Activated T-helper 1 cell treated with anti-CD3 and anti-CD28 coated beads, Interleukin-12 subunit alpha, Interleukin-12 subunit beta, Interleukin-2, Interleukin-4 antibody, amounts not matched to agents 30 ng/mL and 10 ng/mL and 1 ng/mL, durations not matched to agents 14 hours and 24 hours and 36 hours (primary cell): ENCODE measurements at regions not wholly inside any gene's neighbourhood (a gene's known extent, or its start where the extent isn't known, plus 50 kb on each side); places are given as distances from the start of the nearest gene placed in this dataset.

Experiments used
- DNase-seq: peaks from one replicate; pipeline ENCODE4 v3.0.0; 2021; ENCODE audit warnings: low spot score
- H3K27ac Mint-ChIP-seq: one replicate; pipeline ENCODE4 v1.8.0; 2021; ENCODE audit warnings: mild to moderate bottlenecking, mixed read lengths
- H3K27me3 Mint-ChIP-seq: one replicate; pipeline ENCODE4 v1.8.0; 2022; ENCODE audit warnings: mild to moderate bottlenecking, moderate library complexity, mixed read lengths; ENCODE audit not compliant: insufficient read depth
- H3K36me3 Mint-ChIP-seq: one replicate; pipeline ENCODE4 v1.8.0; 2021; ENCODE audit warnings: low read depth, mixed read lengths
- H3K4me1 Mint-ChIP-seq: one replicate; pipeline ENCODE4 v1.8.0; 2021; ENCODE audit warnings: low read depth, mixed read lengths
- H3K4me3 Mint-ChIP-seq: one replicate; pipeline ENCODE4 v1.8.0; 2021; ENCODE audit warnings: mild to moderate bottlenecking, moderate library complexity, mixed read lengths
- H3K9me3 Mint-ChIP-seq: one replicate; pipeline ENCODE4 v1.8.0; 2021; ENCODE audit warnings: mixed read lengths
- intact Hi-C: fragments of 100-400 bp; cut with micrococcal nuclease; formaldehyde crosslinking; loops from one replicate; pipeline ENCODE4 v1.15.1; 2024

- H3K27me3 Mint-ChIP-seq, result no peaks in the 10 kb centered on the region
- no peaks in the 10 kb centered on the region for H3K4me1 Mint-ChIP-seq
- no peak overlapping the region for H3K27ac Mint-ChIP-seq
- intact Hi-C loops, result no loop called here
- no peak for DNase-seq
- H3K9me3 Mint-ChIP-seq, result no peaks in the 10 kb centered on the region
- no peaks in the 10 kb centered on the region for H3K36me3 Mint-ChIP-seq
- no peak overlapping the region for H3K4me3 Mint-ChIP-seq
Observed at GRCh38 chr12:58161773-58162172, 220.4 kb downstream of the ATP23 start.

GRCh38 chr12:58163021-58163420 lies 221.7 kb downstream of the ATP23 start:
- DNase-seq, result no peak
- Mint-ChIP-seq H3K27ac (no peak overlapping the region), H3K27me3 (no peaks in the 10 kb centered on the region), H3K4me1 (no peaks in the 10 kb centered on the region), H3K4me3 (no peak overlapping the region), H3K9me3 (no peaks in the 10 kb centered on the region), H3K36me3 (no peaks in the 10 kb centered on the region)
- intact Hi-C loops, result no loop called here

GRCh38 chr12:58166643-58167042 lies 225.3 kb downstream of the ATP23 start:
- Mint-ChIP-seq H3K4me1 (no peaks in the 10 kb centered on the region), H3K4me3 (no peak overlapping the region), H3K27ac (no peak overlapping the region), H3K27me3 (no peaks in the 10 kb centered on the region), H3K9me3 (no peaks in the 10 kb centered on the region), H3K36me3 (no peaks in the 10 kb centered on the region)
- no peak for DNase-seq
- intact Hi-C loops, result no loop called here

GRCh38 chr12:58167622-58168021 lies 226.3 kb downstream of the ATP23 start:
- Mint-ChIP-seq H3K9me3 (no peaks in the 10 kb centered on the region), H3K27ac (no peak overlapping the region), H3K4me1 (no peaks in the 10 kb centered on the region)

GRCh38 chr12:58169826-58170225 lies 228.5 kb downstream of the ATP23 start:
- Mint-ChIP-seq H3K27ac (no peak overlapping the region), H3K27me3 (no peaks in the 10 kb centered on the region), H3K4me1 (no peaks in the 10 kb centered on the region), H3K36me3 (no peaks in the 10 kb centered on the region), H3K4me3 (no peak overlapping the region), H3K9me3 (no peaks in the 10 kb centered on the region)
- intact Hi-C loops, result no loop called here
- DNase-seq, result no peak

More at GRCh38 chr12:58167622-58168021, 226.3 kb downstream of the ATP23 start:
- H3K4me3 Mint-ChIP-seq, result no peak overlapping the region
- no peaks in the 10 kb centered on the region for H3K36me3 Mint-ChIP-seq
- DNase-seq, result no peak
- no peaks in the 10 kb centered on the region for H3K27me3 Mint-ChIP-seq
- intact Hi-C loops, result no loop called here

- no peaks in the 10 kb centered on the region for H3K9me3 Mint-ChIP-seq
- no peaks in the 10 kb centered on the region for H3K4me1 Mint-ChIP-seq
- no peak overlapping the region for H3K4me3 Mint-ChIP-seq
- peaks cover 2% of the 10 kb centered on the region for H3K27me3 Mint-ChIP-seq
- no peak for DNase-seq
- no peak overlapping the region for H3K27ac Mint-ChIP-seq
- no peaks in the 10 kb centered on the region for H3K36me3 Mint-ChIP-seq
- intact Hi-C loops, result no loop called here
Observed at GRCh38 chr12:58171914-58172313, 230.5 kb downstream of the ATP23 start.

- no peaks in the 10 kb centered on the region for H3K36me3 Mint-ChIP-seq
- intact Hi-C loops, result no loop called here
- no peak overlapping the region for H3K4me3 Mint-ChIP-seq
- no peaks in the 10 kb centered on the region for H3K4me1 Mint-ChIP-seq
- no peaks in the 10 kb centered on the region for H3K9me3 Mint-ChIP-seq
- peaks cover 7% of the 10 kb centered on the region for H3K27me3 Mint-ChIP-seq
- DNase-seq, result no peak
- no peak overlapping the region for H3K27ac Mint-ChIP-seq
Observed at GRCh38 chr12:58172433-58173073, 231.2 kb downstream of the ATP23 start.

- Mint-ChIP-seq H3K9me3 (no peaks in the 10 kb centered on the region), H3K27me3 (peaks cover 10% of the 10 kb centered on the region), H3K36me3 (no peaks in the 10 kb centered on the region), H3K27ac (no peak overlapping the region), H3K4me3 (no peak overlapping the region), H3K4me1 (no peaks in the 10 kb centered on the region)
- intact Hi-C loops, result no loop called here
- no peak for DNase-seq
Observed at GRCh38 chr12:58174316-58174715, 232.9 kb downstream of the ATP23 start.

- DNase-seq, result no peak
- Mint-ChIP-seq H3K4me1 (no peaks in the 10 kb centered on the region), H3K27ac (no peak overlapping the region), H3K4me3 (no peak overlapping the region), H3K36me3 (no peaks in the 10 kb centered on the region), H3K27me3 (peaks cover 10% of the 10 kb centered on the region), H3K9me3 (no peaks in the 10 kb centered on the region)
- intact Hi-C loops, result no loop called here
Observed at GRCh38 chr12:58176296-58176869, 235.0 kb downstream of the ATP23 start.

GRCh38 chr12:58177366-58177765 lies 236.0 kb downstream of the ATP23 start:
- Mint-ChIP-seq H3K9me3 (no peaks in the 10 kb centered on the region), H3K27me3 (peaks cover 10% of the 10 kb centered on the region), H3K4me1 (no peaks in the 10 kb centered on the region), H3K27ac (no peak overlapping the region), H3K4me3 (no peak overlapping the region), H3K36me3 (no peaks in the 10 kb centered on the region)
- no peak for DNase-seq
- intact Hi-C loops, result no loop called here

GRCh38 chr12:58184212-58184611 lies 242.8 kb downstream of the ATP23 start:
- intact Hi-C loops, result no loop called here
- Mint-ChIP-seq H3K27me3 (no peaks in the 10 kb centered on the region), H3K27ac (no peak overlapping the region), H3K4me3 (no peak overlapping the region), H3K9me3 (peaks cover 12% of the 10 kb centered on the region), H3K4me1 (no peaks in the 10 kb centered on the region), H3K36me3 (no peaks in the 10 kb centered on the region)
- DNase-seq, result no peak

GRCh38 chr12:58186401-58186800 lies 245.0 kb downstream of the ATP23 start:
- H3K4me3 Mint-ChIP-seq, result no peak overlapping the region
- no peaks in the 10 kb centered on the region for H3K27me3 Mint-ChIP-seq
- peaks cover 12% of the 10 kb centered on the region for H3K9me3 Mint-ChIP-seq
- intact Hi-C loops, result no loop called here
- H3K27ac Mint-ChIP-seq, result no peak overlapping the region
- H3K36me3 Mint-ChIP-seq, result no peaks in the 10 kb centered on the region
- H3K4me1 Mint-ChIP-seq, result no peaks in the 10 kb centered on the region
- DNase-seq, result no peak

GRCh38 chr12:58186914-58187313 lies 245.5 kb downstream of the ATP23 start:
- Mint-ChIP-seq H3K36me3 (no peaks in the 10 kb centered on the region), H3K9me3 (peaks cover 12% of the 10 kb centered on the region), H3K4me1 (no peaks in the 10 kb centered on the region), H3K27me3 (no peaks in the 10 kb centered on the region), H3K4me3 (no peak overlapping the region), H3K27ac (no peak overlapping the region)
- intact Hi-C loops, result no loop called here
- no peak for DNase-seq

GRCh38 chr12:58189030-58189429 lies 247.7 kb downstream of the ATP23 start:
- no peak for DNase-seq
- H3K4me3 Mint-ChIP-seq, result no peak overlapping the region
- intact Hi-C loops, result no loop called here

More at GRCh38 chr12:58189030-58189429, 247.7 kb downstream of the ATP23 start:
- Mint-ChIP-seq H3K4me1 (no peaks in the 10 kb centered on the region), H3K27ac (no peak overlapping the region), H3K27me3 (peaks cover 5% of the 10 kb centered on the region), H3K9me3 (peaks cover 12% of the 10 kb centered on the region), H3K36me3 (no peaks in the 10 kb centered on the region)
